Endodermal cell (in vitro differentiated cells): ENCODE measurements at regions not wholly inside any gene's neighbourhood (a gene's known extent, or its start where the extent isn't known, plus 50 kb on each side); places are given as distances from the start of the nearest gene placed in this dataset.

ENCODE experiments used
- DNase-seq: peaks from one replicate; pipeline ENCODE4 v3.0.0-alpha.2; 2017
- H3K27ac ChIP-seq: 2 replicates; pipeline ENCODE4 v1.5.1; 2013; ENCODE audit warnings: mild to moderate bottlenecking, low read depth, low read length, moderate library complexity
- H3K27me3 ChIP-seq: 2 replicates; pipeline ENCODE4 v1.6.1; 2013; ENCODE audit warnings: mild to moderate bottlenecking, low read length, moderate library complexity; ENCODE audit not compliant: insufficient read depth, control insufficient read depth, poor library complexity, severe bottlenecking
- H3K36me3 ChIP-seq: 2 replicates; pipeline ENCODE4 v1.7.0; 2013; ENCODE audit warnings: mild to moderate bottlenecking, low read length, moderate library complexity; ENCODE audit not compliant: control insufficient read depth, insufficient read depth
- H3K4me1 ChIP-seq: one replicate; pipeline ENCODE4 v1.7.0; 2013; ENCODE audit warnings: low read length; ENCODE audit not compliant: control insufficient read depth, insufficient read depth
- H3K4me3 ChIP-seq: 2 replicates; pipeline ENCODE4 v1.5.1; 2013; ENCODE audit warnings: mild to moderate bottlenecking, low read length, moderate library complexity
- H3K9ac ChIP-seq: 2 replicates; pipeline ENCODE4 v1.6.1; 2013; ENCODE audit warnings: mild to moderate bottlenecking, low read length, moderate library complexity; ENCODE audit not compliant: poor library complexity, severe bottlenecking; ENCODE audit errors: extremely low read depth
- H3K9me3 ChIP-seq: 2 replicates; pipeline ENCODE4 v1.6.1; 2013; ENCODE audit warnings: mild to moderate bottlenecking, low read length, moderate library complexity; ENCODE audit not compliant: control insufficient read depth
- H3K27ac Mint-ChIP-seq: 2 replicates; pipeline ENCODE4 v1.8.0; 2020; ENCODE audit warnings: mixed read lengths
- H3K27me3 Mint-ChIP-seq: 2 replicates; pipeline ENCODE4 v1.8.0; 2021; ENCODE audit warnings: mild to moderate bottlenecking, mixed read lengths; ENCODE audit not compliant: insufficient read depth
- H3K36me3 Mint-ChIP-seq: 2 replicates; pipeline ENCODE4 v1.8.0; 2020; ENCODE audit warnings: low read depth, mixed read lengths
- H3K4me1 Mint-ChIP-seq: 2 replicates; pipeline ENCODE4 v1.8.0; 2020; ENCODE audit warnings: mixed read lengths
- H3K4me3 Mint-ChIP-seq: 2 replicates; pipeline ENCODE4 v1.8.0; 2020; ENCODE audit warnings: mild to moderate bottlenecking, moderate library complexity, mixed read lengths
- H3K9me3 Mint-ChIP-seq: 2 replicates; pipeline ENCODE4 v1.8.0; 2020; ENCODE audit warnings: mild to moderate bottlenecking, mixed read lengths
- WGBS, 2 experiments: methylation state at CpG; one replicate each; pipeline versions ENCODE4 v1.1.5 to v1.1.7; 2013; ENCODE audit warnings: missing lambda C conversion rate in 2 of 2, mixed read lengths in 1 of 2; ENCODE audit not compliant: insufficient coverage in 1 of 2, insufficient read length in 1 of 2; 5-methylcytosine and 5-hydroxymethylcytosine counted together
- TF ChIP-seq, protein P1 (sequence below): fragments of 200-600 bp; sonication (generic); conservative IDR thresholded peaks from 2 replicates; pipeline ENCODE4 v1.5.0; 2021; ENCODE audit warnings: antibody characterized with exemption, mild to moderate bottlenecking

DNA sequence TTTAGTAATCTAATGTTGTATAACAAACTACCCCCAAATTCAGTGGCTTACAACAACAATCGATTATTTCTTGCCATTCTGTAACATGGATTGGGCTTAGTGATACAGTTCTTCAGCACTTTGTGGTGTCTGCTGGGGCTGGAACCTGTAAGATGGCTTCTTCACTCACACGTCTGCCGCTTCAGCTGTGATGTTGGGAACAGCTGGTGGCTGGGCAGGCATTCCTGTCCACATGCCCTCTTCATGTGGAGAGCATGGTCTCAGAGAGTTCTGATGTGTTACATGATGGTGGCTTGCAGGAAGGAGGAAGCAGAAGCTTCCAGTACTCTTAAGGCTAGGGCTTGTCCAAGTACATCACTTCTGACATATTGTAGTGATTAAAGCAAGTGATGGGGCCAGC lies 276.9 kb downstream of the PTBP2 start:
- Histone ChIP-seq H3K4me3 (no peak overlapping the region), H3K9me3 (no peaks in the 10 kb centered on the region), H3K36me3 (no peaks in the 10 kb centered on the region), H3K27me3 (no peaks in the 10 kb centered on the region), H3K9ac (no peak overlapping the region), H3K27ac (no peak overlapping the region), H3K4me1 (no peaks in the 10 kb centered on the region)
- DNase-seq: no peak
- H3K4me3 Mint-ChIP-seq: no peak overlapping the region
- H3K27ac Mint-ChIP-seq: no peak overlapping the region
- H3K9me3 Mint-ChIP-seq: no peaks in the 10 kb centered on the region
- H3K36me3 Mint-ChIP-seq: no peaks in the 10 kb centered on the region
- no peaks in the 10 kb centered on the region for H3K27me3 Mint-ChIP-seq
- H3K4me1 Mint-ChIP-seq: peaks cover 3% of the 10 kb centered on the region
- TF ChIP-seq, protein P1, sequence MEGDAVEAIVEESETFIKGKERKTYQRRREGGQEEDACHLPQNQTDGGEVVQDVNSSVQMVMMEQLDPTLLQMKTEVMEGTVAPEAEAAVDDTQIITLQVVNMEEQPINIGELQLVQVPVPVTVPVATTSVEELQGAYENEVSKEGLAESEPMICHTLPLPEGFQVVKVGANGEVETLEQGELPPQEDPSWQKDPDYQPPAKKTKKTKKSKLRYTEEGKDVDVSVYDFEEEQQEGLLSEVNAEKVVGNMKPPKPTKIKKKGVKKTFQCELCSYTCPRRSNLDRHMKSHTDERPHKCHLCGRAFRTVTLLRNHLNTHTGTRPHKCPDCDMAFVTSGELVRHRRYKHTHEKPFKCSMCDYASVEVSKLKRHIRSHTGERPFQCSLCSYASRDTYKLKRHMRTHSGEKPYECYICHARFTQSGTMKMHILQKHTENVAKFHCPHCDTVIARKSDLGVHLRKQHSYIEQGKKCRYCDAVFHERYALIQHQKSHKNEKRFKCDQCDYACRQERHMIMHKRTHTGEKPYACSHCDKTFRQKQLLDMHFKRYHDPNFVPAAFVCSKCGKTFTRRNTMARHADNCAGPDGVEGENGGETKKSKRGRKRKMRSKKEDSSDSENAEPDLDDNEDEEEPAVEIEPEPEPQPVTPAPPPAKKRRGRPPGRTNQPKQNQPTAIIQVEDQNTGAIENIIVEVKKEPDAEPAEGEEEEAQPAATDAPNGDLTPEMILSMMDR: no peak
- WGBS, 2 experiments: 93% methylated on average over 3 of the region's 3 CpGs; no CpG with 5 or more reads in 1 of the 2 experiments

DNA sequence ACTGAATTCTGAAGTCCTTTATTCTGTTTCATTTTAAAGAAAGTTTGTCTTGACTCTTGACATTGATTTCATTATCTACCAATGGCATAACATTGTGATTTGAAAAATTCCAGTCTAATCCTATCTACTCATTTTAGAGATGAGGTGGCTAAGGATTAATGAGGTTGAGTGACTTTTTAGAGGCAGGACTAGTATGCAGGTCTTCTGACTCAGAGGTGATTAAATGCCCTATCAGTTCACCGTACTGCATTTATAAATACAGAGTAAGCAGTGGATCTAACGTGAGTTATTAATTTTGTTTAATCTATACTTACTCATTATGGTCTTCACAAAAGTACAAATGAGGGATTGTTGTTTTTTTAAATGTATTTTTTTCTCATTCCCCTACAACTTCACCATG lies 277.6 kb downstream of the PTBP2 start:
- no peaks in the 10 kb centered on the region for H3K36me3 Mint-ChIP-seq
- DNase-seq: no peak
- no peaks in the 10 kb centered on the region for H3K4me1 ChIP-seq
- no peak overlapping the region for H3K27ac ChIP-seq
- no peaks in the 10 kb centered on the region for H3K9me3 ChIP-seq
- H3K9ac ChIP-seq: no peak overlapping the region
- H3K9me3 Mint-ChIP-seq: no peaks in the 10 kb centered on the region
- no peaks in the 10 kb centered on the region for H3K27me3 ChIP-seq
- H3K27ac Mint-ChIP-seq: no peak overlapping the region
- H3K4me3 Mint-ChIP-seq: no peak overlapping the region
- no peak overlapping the region for H3K4me3 ChIP-seq
- 100% methylated on average over 1 of the region's 2 CpGs; no CpG with 5 or more reads in 1 of the 2 experiments for WGBS, 2 experiments
- no peaks in the 10 kb centered on the region for H3K27me3 Mint-ChIP-seq
- no peaks in the 10 kb centered on the region for H3K36me3 ChIP-seq
- TF ChIP-seq, protein P1: no peak
- peaks cover 3% of the 10 kb centered on the region for H3K4me1 Mint-ChIP-seq

DNA sequence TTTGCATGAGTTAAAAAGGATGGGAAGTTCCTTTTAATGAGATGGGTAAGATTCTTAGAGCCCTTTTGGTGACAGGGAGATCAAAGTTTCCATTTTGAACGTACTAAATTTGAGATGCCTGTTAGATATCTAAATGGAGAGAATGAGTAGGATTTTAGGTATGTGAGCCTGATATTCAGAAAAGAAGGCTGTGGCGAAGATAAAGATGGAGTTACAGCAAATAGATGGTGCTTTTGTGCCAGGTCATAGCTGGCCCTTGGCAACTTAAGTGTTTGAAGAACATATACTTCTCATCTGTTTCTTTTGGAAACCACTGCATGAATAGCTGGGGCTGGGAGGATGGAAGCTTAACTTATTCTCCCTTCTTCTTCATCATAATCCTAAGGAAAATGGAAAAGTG lies 282.5 kb downstream of the PTBP2 start:
- H3K9me3 ChIP-seq: no peaks in the 10 kb centered on the region
- H3K4me1 ChIP-seq: no peaks in the 10 kb centered on the region
- no peak overlapping the region for H3K9ac ChIP-seq
- Mint-ChIP-seq H3K4me3 (no peak overlapping the region), H3K9me3 (no peaks in the 10 kb centered on the region), H3K27me3 (no peaks in the 10 kb centered on the region), H3K4me1 (no peaks in the 10 kb centered on the region), H3K36me3 (no peaks in the 10 kb centered on the region), H3K27ac (no peak overlapping the region)
- 89 to 100% methylated on average over 1 of the region's 2 CpGs for WGBS, 2 experiments
- H3K36me3 ChIP-seq: no peaks in the 10 kb centered on the region
- no peak for DNase-seq
- no peak overlapping the region for H3K27ac ChIP-seq
- no peak overlapping the region for H3K4me3 ChIP-seq
- H3K27me3 ChIP-seq: no peaks in the 10 kb centered on the region
- TF ChIP-seq, protein P1: no peak
